ENCODE measurements at regions not wholly inside any gene's neighbourhood (a gene's known extent, or its start where the extent isn't known, plus 50 kb on each side); places are given as distances from the start of the nearest gene placed in this dataset.
"Not testable (repeated sequence)": the region's sequence is repeated elsewhere in the genome, so short reads cannot be mapped to it uniquely, and the experiment has no call there.

GRCh38 chr20:48213635-48214034, 428.4 kb upstream of the SULF2 start:
- TF ChIP-seq CTCF (IDR thresholded peaks at IDR 0.05; ENCODE audit: borderline replicate concordance, extremely low read depth, low read length, poor library complexity, severe bottlenecking); EZH2 (IDR thresholded peaks at IDR 0.05; ENCODE audit: borderline replicate concordance, low read depth, low read length, severe bottlenecking): not testable (repeated sequence)
